Astrocyte (in vitro differentiated cells and primary cell): ENCODE measurements at regions not wholly inside any gene's neighbourhood (a gene's known extent, or its start where the extent isn't known, plus 50 kb on each side); places are given as distances from the start of the nearest gene placed in this dataset.

ENCODE experiments used
- CTCF ChIP-seq: IDR thresholded peaks from 2 replicates; pipeline ENCODE4 v1.5.1; 2011; ENCODE audit warnings: low read depth, mild to moderate bottlenecking, inconsistent platforms, low read length, moderate library complexity; ENCODE audit not compliant: insufficient read depth
- EZH2 ChIP-seq: IDR thresholded peaks from 2 replicates; pipeline ENCODE4 v1.6.1; 2012; ENCODE audit warnings: mild to moderate bottlenecking, low read length, inconsistent platforms; ENCODE audit not compliant: insufficient read depth

DNA sequence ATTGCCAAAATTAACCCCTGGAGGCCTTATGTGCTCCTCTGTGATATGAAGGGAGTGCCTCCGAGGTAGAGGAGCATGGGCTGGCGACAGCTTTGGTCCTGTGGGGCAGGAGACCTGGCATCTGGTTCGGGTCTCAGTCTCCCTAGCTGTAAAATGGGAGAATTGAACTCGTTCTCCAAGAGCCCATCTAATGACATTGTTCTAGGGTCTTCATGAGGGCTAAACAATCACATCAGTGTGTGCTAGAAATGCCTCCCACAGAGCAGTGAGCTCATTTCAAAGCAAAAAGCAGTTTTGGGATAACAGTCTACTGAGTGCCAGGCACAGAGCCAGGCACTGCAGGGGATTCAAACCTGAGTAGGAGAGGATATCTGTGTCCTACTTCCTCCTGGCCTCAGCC, 248.0 kb downstream of the RPS24 start:
- TF ChIP-seq CTCF (no peak), EZH2 (no peak)
